Colon (tissue), 2 donors: ENCODE measurements at regions not wholly inside any gene's neighbourhood (a gene's known extent, or its start where the extent isn't known, plus 50 kb on each side); places are given as distances from the start of the nearest gene placed in this dataset.

Source experiments
- FAIRE-seq: peaks from 2 replicates; lab custom pipeline; 2012; peaks lifted over from hg19 to GRCh38; lab: Jason Lieb, UNC
- donor health status: control.
- donor health status: control.

DNA sequence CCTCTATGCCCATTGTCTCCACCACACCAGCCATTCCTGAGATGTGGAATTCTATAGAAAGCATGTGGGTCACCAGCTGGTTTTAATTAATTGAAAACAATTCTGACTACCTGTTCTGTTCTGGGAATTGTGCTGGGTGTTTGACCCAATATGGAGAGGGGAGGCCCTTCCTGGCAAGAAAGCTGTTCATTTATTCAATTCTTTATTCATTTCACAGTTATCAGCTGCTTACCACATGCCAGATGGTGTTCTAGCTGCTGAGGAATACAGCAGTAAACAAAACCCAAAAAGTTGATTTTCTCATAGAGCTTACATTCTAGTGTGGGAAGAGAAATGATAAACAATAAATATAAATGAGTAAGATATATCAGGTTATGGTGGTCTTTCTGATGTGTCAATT, 296.1 kb upstream of the RASGRP1 start:
- FAIRE-seq = no peak

GRCh38 chr15:38861108-38861507, 296.5 kb upstream of the RASGRP1 start:
- no peak for FAIRE-seq

DNA sequence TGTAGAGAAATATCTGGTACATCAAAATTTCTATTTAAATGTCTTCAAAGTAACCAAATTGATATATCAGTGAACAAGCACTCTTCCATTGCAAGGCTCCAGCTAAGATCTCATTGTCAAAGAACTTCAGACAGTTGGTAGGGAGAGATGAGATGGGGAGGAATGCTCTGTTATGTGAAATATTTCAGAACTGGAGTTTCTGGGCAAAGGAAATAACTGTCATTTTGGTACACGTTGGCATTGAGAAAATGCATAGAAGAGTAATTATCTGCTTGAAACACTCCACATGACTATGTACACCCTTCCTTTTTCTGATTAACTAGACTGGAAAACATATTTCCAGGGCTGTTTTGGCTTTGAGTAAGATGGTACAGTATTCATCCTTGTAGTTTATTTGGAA, 297.5 kb upstream of the RASGRP1 start:
- FAIRE-seq = no peak

GRCh38 chr15:38863381-38863780, 298.8 kb upstream of the RASGRP1 start:
- no peak for FAIRE-seq

DNA sequence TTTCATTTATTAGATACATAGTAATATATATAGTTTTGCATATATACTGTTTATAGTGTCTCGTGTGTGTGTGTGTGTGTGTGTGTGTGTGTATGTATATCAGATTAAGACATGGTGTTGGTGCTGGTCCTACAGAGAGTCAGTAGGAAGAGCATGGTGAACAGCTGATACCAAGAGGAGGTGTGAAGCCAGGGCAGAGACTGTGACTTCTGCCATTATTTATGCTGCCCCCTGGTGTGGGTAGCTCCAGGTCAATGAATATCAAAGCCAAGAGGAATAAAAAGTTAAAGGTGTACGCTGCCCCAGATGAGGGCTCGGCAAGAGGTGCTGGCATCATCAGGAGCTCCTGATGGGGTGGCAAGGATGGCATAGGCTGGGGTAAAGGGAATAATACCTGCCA, 299.5 kb upstream of the RASGRP1 start:
- FAIRE-seq = no peak

GRCh38 chr15:38864827-38865581, 300.4 kb upstream of the RASGRP1 start:
- FAIRE-seq = no peak

GRCh38 chr15:38867556-38867955, 302.9 kb upstream of the RASGRP1 start:
- no peak for FAIRE-seq

DNA sequence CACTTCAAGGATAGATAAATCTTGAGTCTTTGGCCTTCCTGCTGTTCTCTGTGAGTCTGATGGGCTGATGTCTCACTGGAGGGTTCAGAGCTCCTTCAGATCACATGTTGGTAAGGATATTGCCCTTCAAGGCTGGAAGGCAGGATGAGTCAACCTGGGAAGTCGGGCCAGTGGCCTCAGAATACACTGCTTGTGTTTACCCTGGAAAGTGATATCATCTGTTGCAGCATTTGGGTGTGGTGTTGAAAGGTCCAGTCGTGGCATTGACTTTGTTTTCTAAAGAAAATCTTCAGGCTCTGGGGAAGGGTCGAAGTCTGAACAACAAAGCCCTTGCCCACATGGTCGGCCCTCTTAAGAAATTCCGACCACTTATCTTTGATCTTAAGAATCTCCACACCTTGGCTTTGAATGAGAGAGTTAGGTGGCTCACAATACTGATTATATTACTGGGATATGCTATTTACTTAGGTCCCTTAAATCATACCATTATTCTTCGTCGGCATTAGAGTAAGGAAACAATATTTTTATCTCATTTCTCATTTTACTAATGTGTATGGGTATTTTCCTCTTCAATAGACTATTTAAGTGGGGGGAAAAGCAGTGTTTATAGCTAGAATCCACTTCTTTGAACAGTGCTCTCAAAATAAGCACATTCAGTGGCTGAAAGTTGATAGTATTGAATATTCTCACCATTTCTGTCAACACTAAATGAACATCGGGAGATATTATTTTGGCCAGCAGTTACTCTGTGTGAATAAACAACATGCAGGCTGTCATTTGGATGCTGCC, 303.9 kb upstream of the RASGRP1 start:
- FAIRE-seq = no peak

DNA sequence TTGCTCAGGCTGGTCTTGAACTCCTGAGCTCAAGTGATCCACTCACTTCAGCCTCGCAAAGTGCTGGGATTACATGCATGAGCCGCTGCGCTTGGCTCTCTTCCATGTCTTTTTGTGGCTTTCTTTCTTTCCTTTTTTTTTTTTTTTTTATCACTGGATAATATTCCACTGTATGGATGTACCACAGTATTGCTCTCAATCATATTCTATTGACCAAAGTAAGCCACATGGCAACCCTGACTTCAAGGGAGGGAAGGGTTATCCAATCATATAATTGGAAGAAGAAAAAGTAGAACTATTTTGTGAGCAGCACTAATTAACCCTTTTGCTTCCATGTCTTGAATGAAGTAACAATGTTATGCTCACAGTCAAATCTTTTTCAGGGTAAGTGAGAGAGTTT, 307.0 kb upstream of the RASGRP1 start:
- no peak for FAIRE-seq

GRCh38 chr15:38872732-38873131, 308.1 kb upstream of the RASGRP1 start:
- no peak for FAIRE-seq

GRCh38 chr15:38873158-38873557, 308.5 kb upstream of the RASGRP1 start:
- no peak for FAIRE-seq

DNA sequence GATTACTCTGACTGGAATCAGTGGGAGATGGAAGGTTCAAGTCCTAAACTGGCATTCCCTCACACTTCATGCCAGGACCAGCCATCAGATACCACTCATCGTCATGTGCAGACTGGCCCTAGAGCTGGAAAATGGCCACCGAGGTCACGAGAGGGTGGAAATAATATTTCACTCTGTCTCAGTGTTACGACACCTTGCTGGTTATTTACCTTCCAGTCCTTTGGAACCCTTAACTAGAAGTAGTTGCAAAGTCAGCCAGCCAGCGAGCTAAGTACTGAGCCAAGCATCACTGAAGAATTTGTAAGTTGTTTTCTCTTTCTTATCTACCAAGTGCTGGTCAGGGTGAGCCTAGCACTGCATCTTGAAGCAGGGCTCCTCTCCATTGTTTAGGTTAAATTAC, 309.9 kb upstream of the RASGRP1 start:
- no peak for FAIRE-seq

DNA sequence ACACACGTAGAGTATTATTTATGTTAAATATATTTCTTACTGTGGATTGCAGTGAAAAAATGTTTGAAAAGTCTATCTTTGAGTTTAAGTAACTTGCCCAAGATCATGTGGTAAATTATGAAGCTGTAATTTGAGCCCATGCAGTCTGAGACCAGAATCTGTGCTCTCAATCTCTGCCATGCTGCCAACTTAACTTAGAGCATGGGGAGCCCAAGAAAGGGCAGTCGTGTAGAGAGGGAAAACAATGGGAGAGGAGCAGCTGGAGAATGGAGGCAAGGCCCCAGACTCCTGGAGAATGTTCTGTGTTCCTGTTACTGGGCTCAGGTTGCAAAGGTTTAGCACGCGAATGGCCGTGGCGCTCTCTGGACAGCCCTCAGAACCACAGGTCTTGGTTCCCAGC, 311.6 kb upstream of the RASGRP1 start:
- no peak for FAIRE-seq

GRCh38 chr15:38876621-38877020, 312.0 kb upstream of the RASGRP1 start:
- FAIRE-seq = no peak

- FAIRE-seq = no peak
Measured at GRCh38 chr15:38877471-38877870, 312.9 kb upstream of the RASGRP1 start.

DNA sequence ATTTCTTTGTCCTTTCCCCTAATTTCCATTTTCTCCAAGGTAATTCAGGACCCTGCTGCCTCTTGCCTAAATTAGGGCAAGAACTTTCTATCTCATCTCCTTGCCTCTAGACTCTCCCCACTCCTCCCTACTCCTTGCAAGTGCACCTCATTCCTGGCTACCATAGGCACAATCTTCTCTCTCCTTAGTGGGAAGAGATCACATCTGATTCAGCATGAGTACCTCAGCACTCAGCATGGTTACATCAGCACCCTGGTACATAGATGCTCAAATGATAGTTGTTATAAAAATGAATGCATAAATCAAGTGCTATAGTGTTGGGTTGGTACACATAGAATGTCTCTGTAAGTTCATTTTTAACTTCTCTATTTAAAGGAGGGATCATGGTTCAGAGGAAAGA, 313.4 kb upstream of the RASGRP1 start:
- FAIRE-seq = no peak

GRCh38 chr15:38878926-38879325, 314.3 kb upstream of the RASGRP1 start:
- no peak for FAIRE-seq

- no peak for FAIRE-seq
Measured at GRCh38 chr15:38879909-38880471, 315.4 kb upstream of the RASGRP1 start.

DNA sequence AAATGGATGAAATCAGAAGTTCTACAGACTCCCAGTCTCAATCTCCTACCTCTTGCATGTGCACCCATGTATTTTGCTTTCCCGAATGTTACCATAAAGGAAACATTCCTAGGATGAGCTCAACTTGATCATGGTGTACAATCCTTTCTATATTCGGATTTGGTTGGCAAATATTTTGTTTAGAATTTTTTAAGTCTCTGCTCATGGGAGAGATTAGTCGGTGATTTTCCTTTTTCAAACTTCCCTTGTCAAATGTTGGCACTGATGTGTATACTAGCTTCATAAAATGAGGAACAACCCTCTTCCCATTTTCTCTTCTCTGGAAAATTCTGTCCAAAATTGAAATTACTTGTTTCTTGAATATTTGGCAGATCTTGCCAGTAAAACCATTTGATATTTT, 317.6 kb upstream of the RASGRP1 start:
- FAIRE-seq = no peak

GRCh38 chr15:38883987-38884386, 319.4 kb upstream of the RASGRP1 start:
- FAIRE-seq = no peak

DNA sequence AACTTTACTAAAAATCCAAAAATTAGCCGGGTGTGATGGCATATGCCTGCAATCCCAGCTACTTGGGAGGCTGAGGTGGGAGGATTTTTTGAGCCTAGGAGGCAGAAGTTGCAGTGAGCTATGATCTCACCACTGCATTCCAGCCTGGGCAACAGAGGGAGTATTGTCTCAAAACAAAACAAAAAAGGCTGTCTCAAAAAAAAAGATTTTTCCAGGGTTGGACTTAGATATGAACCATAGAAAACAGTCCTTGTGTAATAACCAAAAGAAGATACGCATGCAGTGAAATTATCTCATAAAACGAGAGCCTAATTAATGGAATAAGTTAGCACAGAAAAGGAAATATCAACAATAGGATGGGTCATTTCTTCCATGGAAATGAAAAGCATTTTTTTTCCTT, 320.4 kb upstream of the RASGRP1 start:
- no peak for FAIRE-seq

GRCh38 chr15:38885471-38885952, 320.9 kb upstream of the RASGRP1 start:
- FAIRE-seq = no peak
